HUES64 (cell line): ENCODE measurements at regions not wholly inside any gene's neighbourhood (a gene's known extent, or its start where the extent isn't known, plus 50 kb on each side); places are given as distances from the start of the nearest gene placed in this dataset.

Experiments
- H3K27ac ChIP-seq: 2 replicates; pipeline ENCODE4 v1.7.0; 2013; ENCODE audit warnings: low read depth, low read length, inconsistent platforms
- H3K27me3 ChIP-seq: 2 replicates; pipeline ENCODE4 v1.6.1; 2013; ENCODE audit warnings: mild to moderate bottlenecking, low read length; ENCODE audit not compliant: insufficient read depth
- H3K36me3 ChIP-seq: 2 replicates; pipeline ENCODE4 v1.6.1; 2013; ENCODE audit warnings: mild to moderate bottlenecking, low read length; ENCODE audit not compliant: insufficient read depth
- H3K4me1 ChIP-seq: 2 replicates; pipeline ENCODE4 v1.6.1; 2013; ENCODE audit warnings: mild to moderate bottlenecking, low read length, moderate library complexity; ENCODE audit not compliant: insufficient read depth
- H3K4me3 ChIP-seq: 2 replicates; pipeline ENCODE4 v1.5.1; 2013; ENCODE audit warnings: mild to moderate bottlenecking, low read length, moderate library complexity
- H3K9ac ChIP-seq: 2 replicates; pipeline ENCODE4 v1.6.1; 2013; ENCODE audit warnings: mild to moderate bottlenecking, low read depth, low read length
- H3K9me3 ChIP-seq: 2 replicates; pipeline ENCODE4 v1.6.1; 2013; ENCODE audit warnings: low read depth, low read length; ENCODE audit not compliant: insufficient read depth
- WGBS: fragments of 150-250, 120-280 bp; methylation state at CpG from one replicate; pipeline ENCODE4 v1.1.7; 2013; ENCODE audit warnings: missing lambda C conversion rate; 5-methylcytosine and 5-hydroxymethylcytosine counted together

GRCh38 chr2:160658851-160659250 is 165.2 kb upstream of the RBMS1 start:
- no peaks in the 10 kb centered on the region for H3K27me3 ChIP-seq
- no peaks in the 10 kb centered on the region for H3K9me3 ChIP-seq
- no peaks in the 10 kb centered on the region for H3K4me1 ChIP-seq
- H3K36me3 ChIP-seq = no peaks in the 10 kb centered on the region
- no peak overlapping the region for H3K9ac ChIP-seq
- H3K4me3 ChIP-seq = no peak overlapping the region
- H3K27ac ChIP-seq = no peak overlapping the region

- Histone ChIP-seq H3K9ac (no peak overlapping the region), H3K4me3 (no peak overlapping the region), H3K27ac (no peak overlapping the region), H3K36me3 (no peaks in the 10 kb centered on the region), H3K27me3 (no peaks in the 10 kb centered on the region), H3K9me3 (no peaks in the 10 kb centered on the region), H3K4me1 (no peaks in the 10 kb centered on the region)
- 100% methylated on average over 2 of the region's 2 CpGs for whole genome bisulfite sequencing
Measured at GRCh38 chr2:160660741-160661140, 167.1 kb upstream of the RBMS1 start.

- Histone ChIP-seq H3K4me3 (no peak overlapping the region), H3K27me3 (no peaks in the 10 kb centered on the region), H3K4me1 (0 out of 2 replicates have a peak, but pooled peaks cover 4% of the 10 kb centered on the region), H3K27ac (no peak overlapping the region), H3K36me3 (no peaks in the 10 kb centered on the region), H3K9ac (no peak overlapping the region), H3K9me3 (no peaks in the 10 kb centered on the region)
- 95% methylated on average over 2 of the region's 2 CpGs for WGBS
Measured at GRCh38 chr2:160664603-160665140, 171.1 kb upstream of the RBMS1 start.

GRCh38 chr2:160666154-160667060 is 172.8 kb upstream of the RBMS1 start:
- H3K9ac ChIP-seq = no peak overlapping the region
- H3K27me3 ChIP-seq = no peaks in the 10 kb centered on the region
- no peak overlapping the region for H3K4me3 ChIP-seq
- WGBS = 85% methylated on average over 5 of the region's 5 CpGs
- no peaks in the 10 kb centered on the region for H3K36me3 ChIP-seq
- H3K4me1 ChIP-seq = 0 out of 2 replicates have a peak, but pooled peaks cover 4% of the 10 kb centered on the region
- no peak overlapping the region for H3K27ac ChIP-seq
- no peaks in the 10 kb centered on the region for H3K9me3 ChIP-seq

GRCh38 chr2:160667811-160668210 is 174.2 kb upstream of the RBMS1 start:
- Histone ChIP-seq H3K4me3 (no peak overlapping the region), H3K36me3 (no peaks in the 10 kb centered on the region), H3K4me1 (0 out of 2 replicates have a peak, but pooled peaks cover 4% of the 10 kb centered on the region), H3K9ac (no peak overlapping the region), H3K9me3 (no peaks in the 10 kb centered on the region), H3K27ac (no peak overlapping the region), H3K27me3 (no peaks in the 10 kb centered on the region)

- H3K36me3 ChIP-seq = no peaks in the 10 kb centered on the region
- H3K4me3 ChIP-seq = no peak overlapping the region
- 0 out of 2 replicates have a peak, but pooled peaks cover 4% of the 10 kb centered on the region for H3K4me1 ChIP-seq
- no peak overlapping the region for H3K9ac ChIP-seq
- 90% methylated on average over 5 of the region's 5 CpGs for WGBS
- H3K27me3 ChIP-seq = no peaks in the 10 kb centered on the region
- no peaks in the 10 kb centered on the region for H3K9me3 ChIP-seq
- no peak overlapping the region for H3K27ac ChIP-seq
Measured at GRCh38 chr2:160670618-160671017, 177.0 kb upstream of the RBMS1 start.

- Histone ChIP-seq H3K9me3 (no peaks in the 10 kb centered on the region), H3K36me3 (no peaks in the 10 kb centered on the region), H3K9ac (no peak overlapping the region), H3K27me3 (no peaks in the 10 kb centered on the region), H3K4me1 (no peaks in the 10 kb centered on the region), H3K4me3 (no peak overlapping the region), H3K27ac (no peak overlapping the region)
- WGBS = 100% methylated on average over 1 of the region's 1 CpG
Measured at GRCh38 chr2:160672211-160672610, 178.6 kb upstream of the RBMS1 start.

GRCh38 chr2:160674146-160674750 is 180.6 kb upstream of the RBMS1 start:
- no peaks in the 10 kb centered on the region for H3K27me3 ChIP-seq
- no peak overlapping the region for H3K27ac ChIP-seq
- H3K9ac ChIP-seq = no peak overlapping the region
- H3K4me3 ChIP-seq = no peak overlapping the region
- WGBS = 90% methylated on average over 2 of the region's 2 CpGs
- H3K4me1 ChIP-seq = no peaks in the 10 kb centered on the region
- H3K36me3 ChIP-seq = no peaks in the 10 kb centered on the region
- H3K9me3 ChIP-seq = no peaks in the 10 kb centered on the region

GRCh38 chr2:160679686-160680085 is 186.1 kb upstream of the RBMS1 start:
- over 99% methylated on average over 7 of the region's 7 CpGs for WGBS

GRCh38 chr2:160680294-160680693 is 186.7 kb upstream of the RBMS1 start:
- no peak overlapping the region for H3K27ac ChIP-seq
- no peaks in the 10 kb centered on the region for H3K27me3 ChIP-seq
- no peaks in the 10 kb centered on the region for H3K36me3 ChIP-seq
- H3K4me1 ChIP-seq = no peaks in the 10 kb centered on the region
- H3K4me3 ChIP-seq = no peak overlapping the region
- H3K9me3 ChIP-seq = peaks cover 2% of the 10 kb centered on the region; the same call in 1 of the 2 replicates
- H3K9ac ChIP-seq = no peak overlapping the region

More at GRCh38 chr2:160679686-160680085, 186.1 kb upstream of the RBMS1 start:
- Histone ChIP-seq H3K9me3 (peaks cover 2% of the 10 kb centered on the region; the same call in 1 of the 2 replicates), H3K36me3 (no peaks in the 10 kb centered on the region), H3K9ac (no peak overlapping the region), H3K27me3 (no peaks in the 10 kb centered on the region), H3K4me1 (no peaks in the 10 kb centered on the region), H3K4me3 (no peak overlapping the region), H3K27ac (no peak overlapping the region)

GRCh38 chr2:160680974-160681373 is 187.4 kb upstream of the RBMS1 start:
- no peaks in the 10 kb centered on the region for H3K27me3 ChIP-seq
- WGBS = 89% methylated on average over 2 of the region's 2 CpGs
- H3K36me3 ChIP-seq = no peaks in the 10 kb centered on the region
- H3K9ac ChIP-seq = no peak overlapping the region
- no peaks in the 10 kb centered on the region for H3K4me1 ChIP-seq
- no peak overlapping the region for H3K4me3 ChIP-seq
- H3K9me3 ChIP-seq = peaks cover 2% of the 10 kb centered on the region; the same call in 1 of the 2 replicates
- H3K27ac ChIP-seq = no peak overlapping the region
